T-cell (primary cell): ENCODE measurements at regions not wholly inside any gene's neighbourhood (a gene's known extent, or its start where the extent isn't known, plus 50 kb on each side); places are given as distances from the start of the nearest gene placed in this dataset.

ENCODE experiments used
- ATAC-seq, 4 experiments: fragments of 200-7000 bp in 3 of 4; fragments of 150-1000 bp in 1 of 4; cut with Tn5 transposase; replicated peaks in 1 of 4; 1 replicate in 3 of 4; 2 replicates in 1 of 4; pipeline ENCODE4 v1.10.0; 2021; ENCODE audit warnings: moderate library complexity in 3 of 4, mild to moderate bottlenecking in 2 of 4, moderate number of reproducible peaks in 1 of 4
- CTCF ChIA-PET, 2 donors: fragments of 300-600 bp; sonication (Branson Sonifier 250); formaldehyde crosslinking; loops; one replicate each; lab custom pipeline; 2022; ENCODE audit warnings: antibody characterized with exemption in 2 of 2; lab: Charles Lee
- POLR2A ChIA-PET, 2 donors: fragments of 300-600 bp; sonication (Branson Sonifier 250); formaldehyde crosslinking; loops; one replicate each; lab custom pipeline; 2022; ENCODE audit warnings: antibody characterized with exemption in 2 of 2; lab: Charles Lee
- DNase-seq, 35 experiments: peaks; one replicate each; pipeline versions ENCODE4 v3.0.0 to v3.0.0-alpha.2; 2013 to 2023
- H3K27ac ChIP-seq: one replicate; pipeline ENCODE4 v1.5.1; 2013; ENCODE audit warnings: low read length
- H3K27me3 ChIP-seq, 2 experiments: replicated peaks in 1 of 2; 1 replicate in 1 of 2; 2 replicates in 1 of 2; pipeline versions ENCODE4 v1.6.1 to v1.7.0; 2013; ENCODE audit warnings: low read length in 1 of 2, mixed read lengths in 1 of 2; ENCODE audit not compliant: control insufficient read depth in 2 of 2, insufficient read depth in 2 of 2; ENCODE audit errors: extremely low read depth in 1 of 2
- H3K36me3 ChIP-seq, 2 donors: 1 replicate in 1 of 2; 2 replicates in 1 of 2; pipeline versions ENCODE4 v1.6.1 to v1.7.0; 2013; ENCODE audit warnings: low read length in 1 of 2; ENCODE audit not compliant: control insufficient read depth in 2 of 2, insufficient read depth in 1 of 2; ENCODE audit errors: extremely low read depth in 1 of 2
- H3K4me1 ChIP-seq, 2 experiments: 1 replicate in 1 of 2; 2 replicates in 1 of 2; pipeline versions ENCODE4 v1.6.1 to v1.7.0; 2013; ENCODE audit warnings: low read length in 2 of 2, mixed read lengths in 1 of 2; ENCODE audit not compliant: insufficient read depth in 2 of 2, control insufficient read depth in 1 of 2; ENCODE audit errors: extremely low read depth in 1 of 2
- H3K4me3 ChIP-seq, 2 donors: 1 replicate in 1 of 2; 2 replicates in 1 of 2; pipeline versions ENCODE4 v1.5.1 to v1.7.0; 2013; ENCODE audit warnings: mild to moderate bottlenecking in 2 of 2, low read length in 1 of 2, moderate library complexity in 1 of 2; ENCODE audit not compliant: control insufficient read depth in 1 of 2; ENCODE audit errors: extremely low read depth in 1 of 2
- H3K9me3 ChIP-seq: 2 replicates; pipeline ENCODE4 v1.7.0; 2013
- H3K27ac Mint-ChIP-seq, 2 donors: one replicate each; pipeline ENCODE4 v1.8.0; 2020 to 2021; ENCODE audit warnings: mild to moderate bottlenecking in 2 of 2, mixed read lengths in 2 of 2
- H3K27me3 Mint-ChIP-seq, 2 donors: one replicate each; pipeline ENCODE4 v1.8.0; 2021 to 2022; ENCODE audit warnings: mixed read lengths in 2 of 2
- H3K36me3 Mint-ChIP-seq: one replicate; pipeline ENCODE4 v1.8.0; 2021; ENCODE audit warnings: mixed read lengths
- H3K4me1 Mint-ChIP-seq, 3 donors: one replicate each; pipeline ENCODE4 v1.8.0; 2020 to 2022; ENCODE audit warnings: mixed read lengths in 3 of 3, mild to moderate bottlenecking in 1 of 3
- H3K4me3 Mint-ChIP-seq, 3 donors: one replicate each; pipeline ENCODE4 v1.8.0; 2020 to 2022; ENCODE audit warnings: mild to moderate bottlenecking in 3 of 3, mixed read lengths in 3 of 3, moderate library complexity in 3 of 3
- H3K9me3 Mint-ChIP-seq, 3 donors: one replicate each; pipeline ENCODE4 v1.8.0; 2020 to 2022; ENCODE audit warnings: mixed read lengths in 3 of 3
- WGBS: methylation state at CpG from one replicate; pipeline ENCODE4 v1.1.5; 2013; ENCODE audit warnings: missing lambda C conversion rate; ENCODE audit not compliant: insufficient coverage; 5-methylcytosine and 5-hydroxymethylcytosine counted together

DNA sequence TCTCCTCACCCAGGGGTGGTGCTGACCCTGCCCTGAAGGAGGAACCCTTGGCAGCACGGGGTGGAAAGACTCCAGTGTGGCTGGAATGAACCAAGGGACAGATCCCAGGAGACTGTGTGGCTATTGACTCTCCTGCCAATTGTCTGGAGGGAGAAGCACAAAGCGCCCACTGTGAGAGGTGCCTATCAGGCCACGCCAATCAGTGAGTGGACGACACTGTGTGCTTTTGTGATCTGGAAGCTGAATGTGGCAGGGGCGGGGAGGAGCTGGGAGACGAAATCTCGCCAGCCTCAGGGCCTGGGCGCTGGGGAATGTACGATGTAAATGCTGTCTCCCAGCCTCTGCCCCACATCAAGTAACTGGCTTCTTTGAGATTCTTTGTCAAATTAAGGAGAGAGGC is 167.1 kb downstream of the ZBTB18 start:
- Histone ChIP-seq H3K27ac (no peak overlapping the region), H3K4me1 (no peaks in the 10 kb centered on the region), H3K9me3 (no peaks in the 10 kb centered on the region), H3K27me3 (peaks cover 0 to 30% of the 10 kb centered on the region in 2 experiments), H3K4me3 (no peak overlapping the region), H3K36me3 (no peaks in the 10 kb centered on the region)
- Mint-ChIP-seq H3K4me3 (no peak overlapping the region), H3K27ac (no peak overlapping the region), H3K36me3 (no peaks in the 10 kb centered on the region), H3K4me1 (no peaks in the 10 kb centered on the region), H3K9me3 (no peaks in the 10 kb centered on the region), H3K27me3 (peaks cover 0 to 16% of the 10 kb centered on the region in 2 donors)
- no peak for DNase-seq
- WGBS, result 83% methylated on average over 4 of the region's 9 CpGs
- POLR2A ChIA-PET, result no interaction called here
- no peak for ATAC-seq
- CTCF ChIA-PET, result no interaction called here

DNA sequence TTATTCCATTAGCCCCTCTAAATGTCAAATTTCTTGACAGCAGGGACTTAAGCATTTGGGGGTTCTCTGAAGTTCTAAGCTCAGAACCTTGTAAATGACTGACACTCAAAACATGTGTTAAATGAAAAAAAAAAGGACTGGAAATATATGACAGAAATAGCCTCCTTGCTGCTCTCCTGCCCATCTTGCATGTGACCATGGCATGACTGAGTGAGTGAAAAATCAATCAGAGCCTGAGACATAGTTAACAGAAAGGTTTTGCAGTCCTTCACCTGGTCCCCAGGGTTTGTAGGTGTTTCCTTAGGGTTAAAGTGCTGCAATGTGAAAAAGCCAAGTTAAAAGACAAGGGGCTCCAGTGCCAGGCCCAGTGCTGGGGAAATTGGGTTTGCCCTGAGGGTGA is 168.1 kb downstream of the ZBTB18 start:
- no peak overlapping the region for H3K27ac Mint-ChIP-seq
- Histone ChIP-seq H3K4me3 (no peak overlapping the region), H3K27me3 (peaks cover 0 to 31% of the 10 kb centered on the region in 2 experiments), H3K9me3 (no peaks in the 10 kb centered on the region), H3K27ac (no peak overlapping the region), H3K4me1 (no peaks in the 10 kb centered on the region), H3K36me3 (no peaks in the 10 kb centered on the region)
- ChIA-PET CTCF (no interaction called here), POLR2A (interaction anchor here in 1 of 2 donors (0.6 kb wide), 1 partner anchor 746 kb away, joined by 4 read pairs; no protein-coding TSS in a partner anchor)
- H3K4me3 Mint-ChIP-seq, result no peak overlapping the region
- no peaks in the 10 kb centered on the region for H3K9me3 Mint-ChIP-seq
- no peaks in the 10 kb centered on the region for H3K36me3 Mint-ChIP-seq
- peaks cover 0 to 16% of the 10 kb centered on the region in 2 donors for H3K27me3 Mint-ChIP-seq
- ATAC-seq (no peak), DNase-seq (no peak)
- H3K4me1 Mint-ChIP-seq, result no peaks in the 10 kb centered on the region

DNA sequence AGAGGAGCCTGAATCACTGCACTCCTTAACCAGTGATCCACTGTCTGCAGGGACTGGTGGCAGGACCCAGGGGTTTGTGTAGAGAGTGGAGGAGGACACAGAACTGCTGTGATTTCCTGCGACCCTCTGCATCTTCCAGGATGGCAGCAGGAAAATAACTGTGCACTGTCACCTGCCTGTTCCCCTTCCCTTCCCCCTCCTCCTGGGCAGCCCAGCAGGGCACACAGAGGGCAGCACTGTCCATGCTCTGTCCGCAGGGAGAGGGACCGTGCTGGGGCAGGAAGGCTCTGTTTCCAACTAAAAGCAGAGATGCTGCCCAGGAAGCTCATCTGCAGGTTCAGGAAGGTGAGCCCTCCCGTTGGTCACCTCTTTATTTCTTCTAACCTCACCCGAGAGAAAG is 168.7 kb downstream of the ZBTB18 start:
- no peak for DNase-seq
- H3K4me3 Mint-ChIP-seq, result no peak overlapping the region
- Histone ChIP-seq H3K36me3 (no peaks in the 10 kb centered on the region), H3K4me3 (no peak overlapping the region), H3K4me1 (no peaks in the 10 kb centered on the region), H3K9me3 (no peaks in the 10 kb centered on the region), H3K27me3 (peaks cover 0 to 28% of the 10 kb centered on the region in 2 experiments), H3K27ac (no peak overlapping the region)
- H3K4me1 Mint-ChIP-seq, result no peaks in the 10 kb centered on the region
- ChIA-PET POLR2A (no interaction called here), CTCF (no interaction called here)
- no peaks in the 10 kb centered on the region for H3K36me3 Mint-ChIP-seq
- no peak overlapping the region for H3K27ac Mint-ChIP-seq
- peaks cover 0 to 16% of the 10 kb centered on the region in 2 donors for H3K27me3 Mint-ChIP-seq
- ATAC-seq, result no peak
- H3K9me3 Mint-ChIP-seq, result no peaks in the 10 kb centered on the region
- 86% methylated on average over 1 of the region's 5 CpGs for WGBS

DNA sequence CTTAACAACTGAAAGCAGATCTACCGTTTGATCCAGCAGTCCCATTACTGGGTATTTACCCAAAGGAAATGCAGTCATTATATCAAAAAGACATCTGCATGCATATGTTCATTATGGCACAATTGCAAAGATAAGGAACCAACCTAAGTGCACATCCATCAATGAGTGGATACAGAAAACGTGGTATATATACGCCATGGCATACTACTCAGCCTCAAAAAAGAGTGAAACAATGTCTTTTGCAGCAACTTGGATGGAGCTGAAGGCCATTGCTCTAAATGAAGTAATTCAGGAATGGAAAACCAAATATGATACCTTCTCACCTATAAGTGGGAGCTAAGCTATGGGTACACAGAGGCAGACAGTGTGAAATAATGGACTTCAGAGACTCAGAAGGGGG is 169.3 kb downstream of the ZBTB18 start:
- no CpG with 5 or more reads among the region's 3 CpGs for WGBS
- ATAC-seq (no peak), DNase-seq (no peak)
- Histone ChIP-seq H3K36me3 (no peaks in the 10 kb centered on the region), H3K4me1 (no peaks in the 10 kb centered on the region), H3K27ac (no peak overlapping the region), H3K27me3 (peaks cover 0 to 25% of the 10 kb centered on the region in 2 experiments), H3K4me3 (no peak overlapping the region), H3K9me3 (no peaks in the 10 kb centered on the region)
- CTCF ChIA-PET, result no interaction called here
- H3K9me3 Mint-ChIP-seq, result no peaks in the 10 kb centered on the region
- no peaks in the 10 kb centered on the region for H3K4me1 Mint-ChIP-seq
- H3K36me3 Mint-ChIP-seq, result no peaks in the 10 kb centered on the region
- POLR2A ChIA-PET, result no interaction called here
- H3K4me3 Mint-ChIP-seq, result no peak overlapping the region
- H3K27ac Mint-ChIP-seq, result no peak overlapping the region
- peaks cover 0 to 18% of the 10 kb centered on the region in 2 donors for H3K27me3 Mint-ChIP-seq

DNA sequence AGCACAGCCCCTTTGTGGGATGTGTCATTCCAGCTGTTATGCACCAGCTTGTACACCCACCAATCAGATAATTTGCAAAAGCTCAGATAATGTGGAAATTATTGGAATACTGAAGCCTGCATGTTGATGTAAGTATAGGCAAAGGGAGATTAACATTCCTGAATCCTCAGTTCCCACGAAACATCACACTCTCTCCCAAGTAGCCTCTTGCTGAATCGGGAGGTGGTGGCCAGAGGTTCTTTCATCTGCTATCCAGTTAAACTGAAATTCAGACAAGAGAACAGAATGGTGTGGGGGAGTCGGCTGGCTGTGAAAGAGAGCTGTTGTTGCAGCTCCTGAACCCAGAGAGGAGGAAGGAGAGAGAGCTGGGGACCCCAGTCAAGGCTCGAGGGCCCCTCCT is 170.9 kb downstream of the ZBTB18 start:
- Histone ChIP-seq H3K4me1 (no peaks in the 10 kb centered on the region), H3K36me3 (no peaks in the 10 kb centered on the region), H3K27ac (no peak overlapping the region), H3K4me3 (no peak overlapping the region), H3K9me3 (no peaks in the 10 kb centered on the region), H3K27me3 (peaks cover 0 to 22% of the 10 kb centered on the region in 2 experiments)
- DNase-seq (no peak), ATAC-seq (no peak)
- WGBS, result 43% methylated on average over 2 of the region's 4 CpGs
- CTCF ChIA-PET, result interaction anchor here in 1 of 2 donors (0.5 to 0.6 kb wide), 3 partner anchors 212 to 685 kb away, joined by 3 to 4 read pairs (median 3); no protein-coding TSS in a partner anchor
- POLR2A ChIA-PET, result interaction anchor here in 1 of 2 donors (0.7 kb wide), 1 partner anchor 33 kb away, joined by 4 read pairs; no protein-coding TSS in a partner anchor
- H3K4me3 Mint-ChIP-seq, result no peak overlapping the region
- no peak overlapping the region for H3K27ac Mint-ChIP-seq
- no peaks in the 10 kb centered on the region for H3K36me3 Mint-ChIP-seq
- H3K9me3 Mint-ChIP-seq, result no peaks in the 10 kb centered on the region
- peaks cover 5 to 16% of the 10 kb centered on the region in 2 donors for H3K27me3 Mint-ChIP-seq
- H3K4me1 Mint-ChIP-seq, result no peaks in the 10 kb centered on the region

DNA sequence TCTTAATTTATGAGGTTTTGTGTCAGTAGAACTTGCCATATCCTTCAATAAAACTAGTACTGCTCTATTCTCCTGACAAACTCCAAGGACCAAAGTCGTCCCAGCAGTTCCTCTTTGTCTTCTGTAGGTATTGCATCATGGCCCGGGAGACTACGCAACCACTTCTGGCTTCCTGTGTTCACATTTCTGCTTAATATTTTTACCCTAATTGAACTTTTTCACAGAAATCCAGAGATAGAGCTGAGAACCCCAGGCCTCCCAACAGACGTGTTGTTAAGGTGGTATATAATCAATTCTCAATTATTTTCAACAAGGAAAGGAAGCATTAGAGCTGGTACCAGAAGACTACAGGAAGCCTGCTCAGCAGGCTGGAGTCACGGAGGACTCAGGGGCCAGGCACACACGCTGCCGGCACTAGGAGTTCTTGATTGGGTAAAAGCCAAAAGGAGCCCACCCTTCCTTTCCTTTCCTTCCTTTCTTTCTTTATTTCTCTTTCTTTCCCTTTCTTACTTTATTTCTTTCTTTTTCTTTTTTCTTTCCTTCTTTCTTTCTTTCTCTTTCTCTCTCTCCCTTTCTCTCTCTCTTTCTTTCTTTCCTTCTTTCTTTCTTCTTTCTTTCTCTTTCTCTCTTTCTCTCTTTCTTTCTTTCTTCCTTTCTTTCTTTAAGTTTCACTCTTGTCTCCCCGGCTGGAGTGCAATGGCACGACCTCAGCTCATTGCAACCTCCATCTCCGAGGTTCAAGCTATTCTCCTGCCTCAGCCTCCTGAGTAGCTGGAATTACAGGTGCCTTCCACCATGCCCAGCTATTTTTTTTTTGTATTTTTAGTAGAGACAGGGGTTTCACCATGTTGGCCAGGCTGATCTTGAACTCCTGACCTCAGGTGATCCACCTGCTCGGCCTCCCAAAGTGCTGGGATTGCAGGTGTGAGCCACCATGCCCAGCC is 173.7 kb downstream of the ZBTB18 start:
- H3K27me3 Mint-ChIP-seq, result peaks cover 9 to 19% of the 10 kb centered on the region in 2 donors
- no peaks in the 10 kb centered on the region for H3K36me3 Mint-ChIP-seq
- WGBS, result 75% methylated on average over 6 of the region's 11 CpGs
- no peaks in the 10 kb centered on the region for H3K4me1 Mint-ChIP-seq
- H3K4me3 Mint-ChIP-seq, result no peak overlapping the region
- Histone ChIP-seq H3K27ac (no peak overlapping the region), H3K36me3 (no peaks in the 10 kb centered on the region), H3K27me3 (peaks cover 0 to 8% of the 10 kb centered on the region in 2 experiments), H3K4me1 (no peaks in the 10 kb centered on the region), H3K4me3 (no peak overlapping the region), H3K9me3 (no peaks in the 10 kb centered on the region)
- H3K9me3 Mint-ChIP-seq, result no peaks in the 10 kb centered on the region
- POLR2A ChIA-PET, result interaction anchor here (0.7 to 0.8 kb wide), 2 partner anchors 15 to 17 kb away, joined by 3 to 11 read pairs; no protein-coding TSS in a partner anchor
- DNase-seq (peak in 3 of 35 experiments; percentile 7 to 31 (median 11)), ATAC-seq (no peak)
- CTCF ChIA-PET, result interaction anchor here in 1 of 2 donors (0.6 kb wide), 1 partner anchor 714 kb away, joined by 3 read pairs; no protein-coding TSS in a partner anchor
- H3K27ac Mint-ChIP-seq, result no peak overlapping the region
